HepG2 (cell line): ENCODE measurements at regions not wholly inside any gene's neighbourhood (a gene's known extent, or its start where the extent isn't known, plus 50 kb on each side); places are given as distances from the start of the nearest gene placed in this dataset.

Source experiments
- GMEB1 ChIP-seq: sonication (generic); formaldehyde crosslinking; IDR thresholded peaks from 2 replicates; pipeline ENCODE4 v1.5.1; 2020; ENCODE audit warnings: missing genetic modification reagents, mild to moderate bottlenecking, borderline replicate concordance
- PAF1 ChIP-seq: IDR thresholded peaks from 2 replicates; pipeline ENCODE4 v1.6.1; 2016; ENCODE audit warnings: missing genetic modification reagents, missing compliant biosample characterization
- ZBTB44 ChIP-seq: sonication (generic); formaldehyde crosslinking; IDR thresholded peaks from 2 replicates; pipeline ENCODE4 v1.4.0; 2020; ENCODE audit warnings: missing genetic modification reagents
- ZBTB7A ChIP-seq: sonication (generic); formaldehyde crosslinking; IDR thresholded peaks from 2 replicates; pipeline ENCODE4 v1.8.0; 2022; ENCODE audit warnings: mild to moderate bottlenecking, missing genetic modification reagents
- ZNF562 ChIP-seq: sonication (generic); formaldehyde crosslinking; IDR thresholded peaks from 2 replicates; pipeline ENCODE4 v1.8.0; 2022; ENCODE audit warnings: missing genetic modification reagents, borderline replicate concordance
- ZNF768 ChIP-seq: sonication (generic); formaldehyde crosslinking; IDR thresholded peaks from 2 replicates; pipeline ENCODE4 v1.4.0; 2020; ENCODE audit warnings: missing genetic modification reagents
- TF ChIP-seq, protein P1 (sequence below): sonication (generic); formaldehyde crosslinking; IDR thresholded peaks from 2 replicates; pipeline ENCODE4 v1.4.0; 2020; ENCODE audit warnings: missing genetic modification reagents
- TF ChIP-seq, protein P2 (sequence below), 2 experiments: sonication (generic) in 1 of 2; formaldehyde crosslinking in 1 of 2; IDR thresholded peaks; 2 replicates each; pipeline versions ENCODE4 v1.5.1 to v1.6.1; 2011 to 2020; ENCODE audit warnings: borderline replicate concordance in 1 of 2, low read depth in 1 of 2, low read length in 1 of 2, mild to moderate bottlenecking in 1 of 2, missing genetic modification reagents in 1 of 2, moderate library complexity in 1 of 2

- no peak for TF ChIP-seq ZBTB44 (CRISPR knock-in tag)
- TF ChIP-seq, protein P1, sequence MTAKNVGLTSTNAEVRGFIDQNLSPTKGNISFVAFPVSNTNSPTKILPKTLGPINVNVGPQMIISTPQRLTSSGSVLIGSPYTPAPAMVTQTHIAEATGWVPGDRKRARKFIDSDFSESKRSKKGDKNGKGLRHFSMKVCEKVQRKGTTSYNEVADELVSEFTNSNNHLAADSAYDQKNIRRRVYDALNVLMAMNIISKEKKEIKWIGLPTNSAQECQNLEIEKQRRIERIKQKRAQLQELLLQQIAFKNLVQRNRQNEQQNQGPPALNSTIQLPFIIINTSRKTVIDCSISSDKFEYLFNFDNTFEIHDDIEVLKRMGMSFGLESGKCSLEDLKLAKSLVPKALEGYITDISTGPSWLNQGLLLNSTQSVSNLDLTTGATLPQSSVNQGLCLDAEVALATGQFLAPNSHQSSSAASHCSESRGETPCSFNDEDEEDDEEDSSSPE (CRISPR knock-in tag) = no peak
- TF ChIP-seq ZNF768 (CRISPR knock-in tag) = no peak
- TF ChIP-seq, protein P2, sequence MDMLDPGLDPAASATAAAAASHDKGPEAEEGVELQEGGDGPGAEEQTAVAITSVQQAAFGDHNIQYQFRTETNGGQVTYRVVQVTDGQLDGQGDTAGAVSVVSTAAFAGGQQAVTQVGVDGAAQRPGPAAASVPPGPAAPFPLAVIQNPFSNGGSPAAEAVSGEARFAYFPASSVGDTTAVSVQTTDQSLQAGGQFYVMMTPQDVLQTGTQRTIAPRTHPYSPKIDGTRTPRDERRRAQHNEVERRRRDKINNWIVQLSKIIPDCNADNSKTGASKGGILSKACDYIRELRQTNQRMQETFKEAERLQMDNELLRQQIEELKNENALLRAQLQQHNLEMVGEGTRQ (IDR thresholded peaks at IDR 0.05; ENCODE audit: low read depth, low read length) = no peak
- TF ChIP-seq, protein P2 (CRISPR knock-in tag; IDR thresholded peaks at IDR 0.05; ENCODE audit: borderline replicate concordance) = no peak
- TF ChIP-seq GMEB1 (CRISPR knock-in tag) = no peak
- no peak for TF ChIP-seq PAF1 (CRISPR knock-in tag)
- no peak for TF ChIP-seq ZBTB7A (CRISPR knock-in tag)
- TF ChIP-seq ZNF562 = no peak
These were observed 488.3 kb upstream of the ADARB2 start (continued) for GRCh38 chr10:2225609-2226008.
